GM11168 (cell line): ENCODE measurements at regions not wholly inside any gene's neighbourhood (a gene's known extent, or its start where the extent isn't known, plus 50 kb on each side); places are given as distances from the start of the nearest gene placed in this dataset.

ENCODE experiments used
- in situ Hi-C: fragments of 300-500 bp; cut with MboI; formaldehyde crosslinking; loops from one replicate; pipeline ENCODE4 v1.12.0; 2022; ENCODE audit warnings: low sequenced_read_pairs; ENCODE audit not compliant: unreplicated experiment

DNA sequence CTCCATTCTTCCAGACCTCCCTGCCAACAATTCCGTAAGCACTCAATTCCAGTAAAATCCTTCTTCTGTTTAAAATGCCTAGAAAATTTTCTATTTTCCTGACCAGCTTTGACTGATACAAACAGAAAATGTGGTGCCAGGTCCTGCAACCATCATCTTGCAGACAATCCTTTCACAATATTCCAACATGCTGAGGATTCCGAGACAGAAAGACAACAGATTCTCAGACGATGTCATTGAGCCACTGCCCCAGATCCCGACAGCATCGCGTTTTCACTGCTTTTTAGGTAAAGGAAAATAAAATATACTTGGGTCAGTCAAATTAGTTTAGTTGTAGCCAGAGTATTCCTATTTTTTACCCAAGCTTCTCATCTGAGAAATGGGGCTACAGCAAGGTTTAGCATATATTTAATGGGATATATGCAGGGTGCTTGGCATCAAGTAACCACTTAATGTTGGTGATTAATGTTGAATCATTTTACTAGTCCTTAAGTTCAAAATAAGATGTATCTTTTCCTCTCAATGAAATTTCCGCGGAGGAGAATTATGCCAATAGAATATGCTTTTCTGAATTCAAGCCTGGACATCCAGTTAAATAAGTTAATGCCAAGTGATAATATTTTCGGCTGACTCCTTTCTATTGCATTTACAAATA lies 866.6 kb downstream of the SLC4A3 start:
- in situ Hi-C loops: no loop called here

DNA sequence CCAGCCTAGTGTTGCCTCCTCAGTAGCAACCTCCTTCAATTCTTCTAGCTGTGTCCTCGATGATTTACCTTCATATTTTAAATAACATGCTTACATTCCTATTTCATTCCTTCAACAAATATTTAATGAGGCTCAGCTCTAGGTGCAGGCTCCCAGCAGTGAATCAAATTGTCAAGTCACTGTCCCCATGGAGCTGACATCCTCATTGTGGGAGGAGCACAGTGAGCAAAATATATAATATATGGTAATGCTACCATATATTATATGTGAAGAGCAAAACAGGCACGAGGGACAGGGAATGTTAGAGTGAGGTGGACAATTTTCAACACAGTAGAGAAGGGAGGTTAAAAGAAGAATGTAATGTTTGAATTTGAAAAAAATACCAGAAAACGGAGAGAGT lies 869.1 kb downstream of the SLC4A3 start:
- in situ Hi-C loops: no loop called here

DNA sequence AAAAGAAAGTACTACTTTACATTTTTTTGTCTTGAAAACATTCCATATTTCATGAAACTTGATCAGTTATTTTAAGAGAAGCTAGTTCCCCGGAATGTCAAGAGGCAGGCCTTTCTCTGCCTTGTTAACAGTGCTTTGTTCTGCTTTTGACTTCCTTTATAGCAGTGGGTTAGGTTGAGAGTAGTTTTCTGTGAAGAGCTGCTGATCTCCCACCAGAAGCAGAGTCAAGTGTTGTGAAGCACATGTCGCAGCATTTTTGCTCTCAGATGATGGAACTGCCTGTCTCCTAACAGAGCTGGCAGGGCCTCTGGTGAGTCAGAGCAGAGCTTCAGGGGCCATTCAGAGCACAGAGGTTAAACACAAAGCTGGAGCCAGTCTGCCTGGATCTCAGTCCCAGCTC lies 871.8 kb downstream of the SLC4A3 start:
- in situ Hi-C loops: no loop called here

DNA sequence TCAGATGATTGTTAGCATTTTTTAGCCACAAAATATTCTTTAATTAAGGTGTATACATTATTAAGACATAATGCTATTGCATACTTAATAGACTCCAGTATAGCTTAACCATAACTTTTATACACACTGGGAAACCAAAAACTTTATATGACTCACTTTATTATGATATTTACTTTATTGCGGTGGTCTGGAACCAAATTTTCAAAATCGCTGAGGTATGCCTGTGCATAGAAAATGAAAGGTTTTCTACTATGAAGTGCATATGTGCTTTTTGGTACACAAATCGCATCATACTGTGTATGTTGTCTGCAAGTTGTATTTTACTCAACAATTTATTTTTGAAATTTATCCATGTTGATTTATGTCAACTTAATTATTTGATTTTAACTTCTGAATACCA lies 875.1 kb downstream of the SLC4A3 start:
- in situ Hi-C loops: no loop called here

- in situ Hi-C loops: no loop called here
Observed at GRCh38 chr2:220503431-220503830, 876.0 kb downstream of the SLC4A3 start.

GRCh38 chr2:220504938-220505503 lies 877.6 kb downstream of the SLC4A3 start:
- in situ Hi-C loops: no loop called here

DNA sequence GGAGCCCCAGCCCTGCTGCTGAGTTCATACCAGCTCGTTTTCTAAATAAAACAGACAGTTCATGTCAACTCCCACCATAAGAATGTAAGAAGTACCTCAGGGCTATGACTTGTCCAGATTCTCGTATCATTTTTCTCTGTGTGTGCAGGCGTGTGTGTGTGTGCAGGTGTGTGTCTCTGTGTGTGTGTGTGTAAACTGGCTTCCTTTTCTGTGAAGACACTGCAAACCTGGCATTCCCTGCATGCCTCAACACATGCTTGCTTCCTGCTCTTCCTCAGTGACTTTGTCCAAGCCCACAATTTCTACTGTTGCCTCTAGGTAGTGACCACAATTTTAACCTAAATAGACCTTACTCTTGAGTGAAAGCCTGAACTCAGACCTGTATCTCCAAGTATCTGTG lies 879.0 kb downstream of the SLC4A3 start:
- in situ Hi-C loops: no loop called here

DNA sequence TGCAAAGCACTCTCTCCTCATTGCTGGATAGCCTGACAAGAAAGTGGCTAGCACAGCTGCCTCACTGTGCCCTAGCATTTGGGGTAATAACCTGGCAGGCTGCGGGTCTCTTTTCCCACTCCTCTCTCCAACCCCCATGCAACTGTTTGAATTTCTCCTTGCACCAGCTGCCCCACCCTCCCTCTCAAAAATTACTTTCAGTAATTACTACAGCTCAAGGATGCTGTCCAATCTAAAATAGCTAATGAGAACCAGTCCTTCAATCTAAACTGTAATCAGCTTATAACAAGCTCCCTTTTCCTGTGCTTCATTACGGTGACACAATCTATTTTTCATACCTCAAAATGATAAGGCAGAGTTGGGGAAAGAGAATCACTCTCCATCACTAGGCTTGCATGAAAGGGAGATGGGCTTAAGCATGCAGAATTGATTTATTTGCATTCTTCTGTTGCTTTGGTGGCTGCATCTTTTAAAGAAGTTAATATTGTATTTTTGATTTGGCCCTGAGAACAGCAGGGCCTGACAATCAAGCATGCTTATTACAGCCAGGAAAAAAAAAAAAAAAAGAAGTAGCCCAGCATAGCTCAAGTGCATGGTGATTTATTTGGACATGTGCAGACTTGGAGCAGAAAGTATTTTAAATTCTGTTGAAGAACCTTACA lies 881.8 kb downstream of the SLC4A3 start:
- in situ Hi-C loops: no loop called here

- in situ Hi-C loops: no loop called here
Observed at GRCh38 chr2:220509966-220510365, 882.5 kb downstream of the SLC4A3 start.

GRCh38 chr2:220510668-220511067 lies 883.2 kb downstream of the SLC4A3 start:
- in situ Hi-C loops: no loop called here

- in situ Hi-C loops: no loop called here
Observed at GRCh38 chr2:220512419-220512818, 885.0 kb downstream of the SLC4A3 start.

GRCh38 chr2:220513573-220514288 lies 886.3 kb downstream of the SLC4A3 start:
- in situ Hi-C loops: no loop called here

- in situ Hi-C loops: no loop called here
Observed at GRCh38 chr2:220521551-220521950, 894.1 kb downstream of the SLC4A3 start.

- in situ Hi-C loops: no loop called here
Observed at GRCh38 chr2:220528180-220528675, 900.8 kb downstream of the SLC4A3 start.

GRCh38 chr2:220531216-220531615 lies 903.8 kb downstream of the SLC4A3 start:
- in situ Hi-C loops: no loop called here

DNA sequence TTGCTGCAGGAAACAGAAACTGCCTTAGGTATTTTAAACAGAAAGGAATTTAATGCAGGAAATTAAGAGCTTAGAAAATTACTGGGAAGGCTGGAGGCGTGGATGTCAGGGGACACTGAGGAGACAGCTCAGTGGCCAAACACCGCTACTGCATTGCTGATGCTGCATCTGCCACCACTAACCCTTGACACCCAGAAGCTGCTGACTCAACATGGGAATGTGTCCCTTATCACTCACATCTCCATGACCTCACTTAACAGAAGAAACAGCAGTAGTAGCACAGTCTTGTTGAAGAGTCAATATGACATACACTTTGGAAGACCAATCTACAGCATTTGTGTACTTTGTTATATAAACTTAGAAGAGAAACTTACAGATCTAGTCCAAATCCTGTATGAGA lies 906.1 kb downstream of the SLC4A3 start:
- in situ Hi-C loops: no loop called here

GRCh38 chr2:220539481-220539880 lies 912.1 kb downstream of the SLC4A3 start:
- in situ Hi-C loops: no loop called here

GRCh38 chr2:220544049-220544448 lies 916.6 kb downstream of the SLC4A3 start:
- in situ Hi-C loops: no loop called here

GRCh38 chr2:220550995-220551700 lies 923.7 kb downstream of the SLC4A3 start:
- in situ Hi-C loops: no loop called here

DNA sequence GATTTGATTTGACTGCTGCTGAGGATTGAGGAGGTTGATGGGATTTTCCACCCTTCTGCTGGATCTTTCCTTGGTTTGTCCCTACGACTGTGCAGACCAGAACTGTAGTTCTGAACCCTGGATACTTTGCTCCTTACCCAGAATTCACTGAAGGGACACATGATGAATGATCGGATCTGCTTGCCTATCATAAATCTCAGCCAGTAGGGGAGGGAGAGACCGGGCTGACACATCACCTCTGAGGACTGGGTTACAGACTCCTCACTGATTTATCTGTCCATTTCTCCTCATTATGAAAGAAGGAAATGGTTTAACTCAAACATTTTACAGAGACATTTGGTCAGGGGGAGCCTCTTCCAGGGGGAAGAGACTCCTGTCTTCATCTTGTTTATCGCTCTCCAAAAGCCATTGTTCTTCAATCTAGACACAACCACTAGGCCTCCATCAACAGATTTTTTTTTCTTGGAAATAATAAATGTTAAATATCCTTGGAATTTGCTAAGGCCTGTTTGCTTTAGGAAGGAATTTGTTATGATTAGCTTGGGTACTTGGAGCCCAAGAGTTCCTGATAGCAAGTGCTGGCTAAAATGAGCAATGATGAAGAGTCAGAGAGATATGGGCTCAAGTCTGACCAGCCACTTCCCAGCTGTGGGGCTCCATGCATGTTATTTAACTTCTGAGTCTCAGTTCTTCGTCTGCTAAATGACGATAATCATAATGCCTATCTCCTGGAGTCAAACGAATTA lies 925.5 kb downstream of the SLC4A3 start:
- in situ Hi-C loops: no loop called here
